Endodermal cell (in vitro differentiated cells): ENCODE measurements at regions not wholly inside any gene's neighbourhood (a gene's known extent, or its start where the extent isn't known, plus 50 kb on each side); places are given as distances from the start of the nearest gene placed in this dataset.

Experiments used
- DNase-seq: peaks from one replicate; pipeline ENCODE4 v3.0.0-alpha.2; 2017
- H3K27ac ChIP-seq: 2 replicates; pipeline ENCODE4 v1.5.1; 2013; ENCODE audit warnings: mild to moderate bottlenecking, low read depth, low read length, moderate library complexity
- H3K27me3 ChIP-seq: 2 replicates; pipeline ENCODE4 v1.6.1; 2013; ENCODE audit warnings: mild to moderate bottlenecking, low read length, moderate library complexity; ENCODE audit not compliant: insufficient read depth, control insufficient read depth, poor library complexity, severe bottlenecking
- H3K36me3 ChIP-seq: 2 replicates; pipeline ENCODE4 v1.7.0; 2013; ENCODE audit warnings: mild to moderate bottlenecking, low read length, moderate library complexity; ENCODE audit not compliant: control insufficient read depth, insufficient read depth
- H3K4me1 ChIP-seq: one replicate; pipeline ENCODE4 v1.7.0; 2013; ENCODE audit warnings: low read length; ENCODE audit not compliant: control insufficient read depth, insufficient read depth
- H3K4me3 ChIP-seq: 2 replicates; pipeline ENCODE4 v1.5.1; 2013; ENCODE audit warnings: mild to moderate bottlenecking, low read length, moderate library complexity
- H3K9ac ChIP-seq: 2 replicates; pipeline ENCODE4 v1.6.1; 2013; ENCODE audit warnings: mild to moderate bottlenecking, low read length, moderate library complexity; ENCODE audit not compliant: poor library complexity, severe bottlenecking; ENCODE audit errors: extremely low read depth
- H3K9me3 ChIP-seq: 2 replicates; pipeline ENCODE4 v1.6.1; 2013; ENCODE audit warnings: mild to moderate bottlenecking, low read length, moderate library complexity; ENCODE audit not compliant: control insufficient read depth
- H3K27ac Mint-ChIP-seq: 2 replicates; pipeline ENCODE4 v1.8.0; 2020; ENCODE audit warnings: mixed read lengths
- H3K27me3 Mint-ChIP-seq: 2 replicates; pipeline ENCODE4 v1.8.0; 2021; ENCODE audit warnings: mild to moderate bottlenecking, mixed read lengths; ENCODE audit not compliant: insufficient read depth
- H3K36me3 Mint-ChIP-seq: 2 replicates; pipeline ENCODE4 v1.8.0; 2020; ENCODE audit warnings: low read depth, mixed read lengths
- H3K4me1 Mint-ChIP-seq: 2 replicates; pipeline ENCODE4 v1.8.0; 2020; ENCODE audit warnings: mixed read lengths
- H3K4me3 Mint-ChIP-seq: 2 replicates; pipeline ENCODE4 v1.8.0; 2020; ENCODE audit warnings: mild to moderate bottlenecking, moderate library complexity, mixed read lengths
- H3K9me3 Mint-ChIP-seq: 2 replicates; pipeline ENCODE4 v1.8.0; 2020; ENCODE audit warnings: mild to moderate bottlenecking, mixed read lengths
- WGBS, 2 experiments: methylation state at CpG; one replicate each; pipeline versions ENCODE4 v1.1.5 to v1.1.7; 2013; ENCODE audit warnings: missing lambda C conversion rate in 2 of 2, mixed read lengths in 1 of 2; ENCODE audit not compliant: insufficient coverage in 1 of 2, insufficient read length in 1 of 2; 5-methylcytosine and 5-hydroxymethylcytosine counted together
- TF ChIP-seq, protein P1 (sequence below): fragments of 200-600 bp; sonication (generic); conservative IDR thresholded peaks from 2 replicates; pipeline ENCODE4 v1.5.0; 2021; ENCODE audit warnings: antibody characterized with exemption, mild to moderate bottlenecking

DNA sequence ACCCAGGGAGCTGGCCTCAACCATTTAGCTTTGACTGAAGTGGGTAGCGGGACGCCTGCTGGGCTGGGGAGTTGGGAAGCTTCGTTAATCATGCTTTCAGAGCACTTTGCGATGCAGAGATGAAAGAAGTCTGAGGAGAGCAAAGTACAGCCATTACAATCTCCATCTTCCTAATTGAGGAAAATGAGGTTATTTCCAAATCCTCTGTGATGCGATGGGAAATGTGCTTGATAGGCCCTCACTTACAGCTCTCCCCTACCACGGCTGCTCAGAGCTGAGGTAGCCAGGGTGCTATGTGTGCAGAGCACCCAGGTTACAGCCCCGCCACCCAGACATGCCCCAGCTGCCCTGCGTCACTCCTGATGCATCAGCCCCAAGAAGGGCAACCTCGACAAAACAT lies 326.5 kb upstream of the KLHL29 start:
- 90 to 100% methylated on average over 3 to 9 of the region's 9 CpGs for WGBS, 2 experiments
- H3K4me3 ChIP-seq: no peak overlapping the region
- TF ChIP-seq, protein P1, sequence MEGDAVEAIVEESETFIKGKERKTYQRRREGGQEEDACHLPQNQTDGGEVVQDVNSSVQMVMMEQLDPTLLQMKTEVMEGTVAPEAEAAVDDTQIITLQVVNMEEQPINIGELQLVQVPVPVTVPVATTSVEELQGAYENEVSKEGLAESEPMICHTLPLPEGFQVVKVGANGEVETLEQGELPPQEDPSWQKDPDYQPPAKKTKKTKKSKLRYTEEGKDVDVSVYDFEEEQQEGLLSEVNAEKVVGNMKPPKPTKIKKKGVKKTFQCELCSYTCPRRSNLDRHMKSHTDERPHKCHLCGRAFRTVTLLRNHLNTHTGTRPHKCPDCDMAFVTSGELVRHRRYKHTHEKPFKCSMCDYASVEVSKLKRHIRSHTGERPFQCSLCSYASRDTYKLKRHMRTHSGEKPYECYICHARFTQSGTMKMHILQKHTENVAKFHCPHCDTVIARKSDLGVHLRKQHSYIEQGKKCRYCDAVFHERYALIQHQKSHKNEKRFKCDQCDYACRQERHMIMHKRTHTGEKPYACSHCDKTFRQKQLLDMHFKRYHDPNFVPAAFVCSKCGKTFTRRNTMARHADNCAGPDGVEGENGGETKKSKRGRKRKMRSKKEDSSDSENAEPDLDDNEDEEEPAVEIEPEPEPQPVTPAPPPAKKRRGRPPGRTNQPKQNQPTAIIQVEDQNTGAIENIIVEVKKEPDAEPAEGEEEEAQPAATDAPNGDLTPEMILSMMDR: no peak
- peak; percentile 23 for DNase-seq
- no peak overlapping the region for H3K9ac ChIP-seq
- Mint-ChIP-seq H3K27me3 (peaks cover 10% of the 10 kb centered on the region), H3K4me3 (no peak overlapping the region), H3K27ac (no peak overlapping the region), H3K36me3 (no peaks in the 10 kb centered on the region), H3K9me3 (no peaks in the 10 kb centered on the region), H3K4me1 (peaks cover 3% of the 10 kb centered on the region)
- H3K27ac ChIP-seq: no peak overlapping the region
- no peaks in the 10 kb centered on the region for H3K4me1 ChIP-seq
- no peaks in the 10 kb centered on the region for H3K36me3 ChIP-seq
- H3K27me3 ChIP-seq: peaks cover 5% of the 10 kb centered on the region
- H3K9me3 ChIP-seq: no peaks in the 10 kb centered on the region

DNA sequence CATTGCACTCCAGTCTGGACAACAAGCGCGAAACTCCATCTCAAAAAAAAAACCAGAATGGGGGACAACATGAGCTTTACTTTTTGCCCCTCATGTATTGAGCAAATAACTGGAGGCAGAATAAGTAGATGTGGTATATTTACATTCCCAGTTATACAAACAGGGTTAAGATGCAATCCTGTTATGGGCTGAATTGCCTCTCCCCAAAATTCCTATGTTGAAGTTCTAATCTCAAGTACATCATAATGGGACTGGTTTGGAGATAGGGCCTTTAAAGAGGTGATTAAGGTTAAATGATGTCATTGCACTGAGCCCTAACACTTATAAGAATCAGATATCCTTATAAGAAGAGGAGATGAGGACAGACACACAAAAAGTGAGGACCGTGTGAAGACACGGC lies 319.8 kb upstream of the KLHL29 start:
- Histone ChIP-seq H3K9me3 (no peaks in the 10 kb centered on the region), H3K4me1 (no peaks in the 10 kb centered on the region), H3K27me3 (no peaks in the 10 kb centered on the region), H3K36me3 (no peaks in the 10 kb centered on the region), H3K4me3 (no peak overlapping the region), H3K27ac (no peak overlapping the region), H3K9ac (no peak overlapping the region)
- TF ChIP-seq, protein P1: no peak
- no peak overlapping the region for H3K27ac Mint-ChIP-seq
- H3K4me1 Mint-ChIP-seq: peaks cover 4% of the 10 kb centered on the region
- H3K36me3 Mint-ChIP-seq: no peaks in the 10 kb centered on the region
- no peak for DNase-seq
- H3K9me3 Mint-ChIP-seq: no peaks in the 10 kb centered on the region
- H3K27me3 Mint-ChIP-seq: peaks cover 3% of the 10 kb centered on the region
- WGBS, 2 experiments: 95 to 100% methylated on average over 4 of the region's 4 CpGs
- no peak overlapping the region for H3K4me3 Mint-ChIP-seq

DNA sequence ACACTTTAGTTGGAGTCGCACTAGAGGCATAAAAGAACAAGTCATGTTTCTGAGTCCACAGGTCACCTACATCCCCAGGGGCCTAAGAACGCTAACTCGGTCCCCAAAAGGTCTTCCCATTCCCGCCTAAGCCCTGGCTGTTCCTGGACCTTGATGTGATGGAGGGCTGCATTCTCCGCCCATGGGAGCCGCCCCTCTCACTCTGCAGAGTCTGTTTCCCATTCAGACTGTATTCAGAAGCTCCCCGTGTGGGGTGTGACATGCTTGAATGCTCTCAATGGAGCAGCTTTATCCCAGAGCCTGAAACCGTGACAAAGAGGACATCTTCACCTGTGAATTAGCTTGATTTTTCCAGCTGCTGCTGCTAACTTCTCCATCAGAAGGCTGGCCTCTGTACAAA lies 319.0 kb upstream of the KLHL29 start:
- no peaks in the 10 kb centered on the region for H3K36me3 ChIP-seq
- peak; percentile 58 for DNase-seq
- H3K27ac ChIP-seq: no peak overlapping the region
- TF ChIP-seq, protein P1: no peak
- H3K9me3 ChIP-seq: no peaks in the 10 kb centered on the region
- Mint-ChIP-seq H3K27ac (no peak overlapping the region), H3K9me3 (no peaks in the 10 kb centered on the region), H3K27me3 (peaks cover 3% of the 10 kb centered on the region), H3K4me3 (no peak overlapping the region), H3K4me1 (peaks cover 10% of the 10 kb centered on the region), H3K36me3 (no peaks in the 10 kb centered on the region)
- H3K27me3 ChIP-seq: no peaks in the 10 kb centered on the region
- no peak overlapping the region for H3K4me3 ChIP-seq
- H3K4me1 ChIP-seq: no peaks in the 10 kb centered on the region
- no peak overlapping the region for H3K9ac ChIP-seq
- 66 to 86% methylated on average over 3 to 8 of the region's 8 CpGs for WGBS, 2 experiments
